ENCODE measurements at regions not wholly inside any gene's neighbourhood (a gene's known extent, or its start where the extent isn't known, plus 50 kb on each side); places are given as distances from the start of the nearest gene placed in this dataset.

- no peak for TF ChIP-seq CTCF (IDR thresholded peaks at IDR 0.05)
- Histone ChIP-seq H3K36me3 (no peaks in the 10 kb centered on the region), H3K4me1 (ENCODE audit: control insufficient read depth in 1 of 2, low read depth in 2 of 2) (peaks cover 0 to 9% of the 10 kb centered on the region in 2 donors), H3K27ac (no peak overlapping the region), H3K27me3 (replicated peaks; ENCODE audit: insufficient read depth) (no peaks in the 10 kb centered on the region), H3K4me3 (no peak overlapping the region), H3K9me3 (no peaks in the 10 kb centered on the region)
- DNase-seq (ENCODE audit: low spot score) (no peak), ATAC-seq (ENCODE audit: insufficient number of reproducible peaks, low FRiP score, low read depth) (no peak)
Measured at GRCh38 chr1:170271430-170272161, 125.8 kb downstream of the NTMT2 start.

GRCh38 chr1:170273291-170274130 is 127.8 kb downstream of the NTMT2 start:
- no peak overlapping the region for H3K4me3 ChIP-seq
- DNase-seq (ENCODE audit: low spot score) (no peak), ATAC-seq (ENCODE audit: insufficient number of reproducible peaks, low FRiP score, low read depth) (no peak)
- TF ChIP-seq CTCF (IDR thresholded peaks at IDR 0.05): no peak
- H3K27me3 ChIP-seq (replicated peaks; ENCODE audit: insufficient read depth): no peaks in the 10 kb centered on the region
- no peaks in the 10 kb centered on the region for H3K36me3 ChIP-seq
- H3K4me1 ChIP-seq (ENCODE audit: control insufficient read depth in 1 of 2, low read depth in 2 of 2): peaks cover 0 to 9% of the 10 kb centered on the region in 2 donors
- H3K27ac ChIP-seq: no peak overlapping the region
- no peaks in the 10 kb centered on the region for H3K9me3 ChIP-seq

- no peak for ATAC-seq (ENCODE audit: insufficient number of reproducible peaks, low FRiP score, low read depth)
- Histone ChIP-seq H3K4me3 (no peak overlapping the region), H3K27ac (no peak overlapping the region), H3K9me3 (no peaks in the 10 kb centered on the region), H3K4me1 (ENCODE audit: control insufficient read depth in 1 of 2, low read depth in 2 of 2) (peaks cover 0 to 9% of the 10 kb centered on the region in 2 donors), H3K27me3 (replicated peaks; ENCODE audit: insufficient read depth) (no peaks in the 10 kb centered on the region), H3K36me3 (no peaks in the 10 kb centered on the region)
- TF ChIP-seq CTCF (IDR thresholded peaks at IDR 0.05): no peak
- no peak for DNase-seq (ENCODE audit: low spot score)
Measured at GRCh38 chr1:170274131-170274501, 128.4 kb downstream of the NTMT2 start.

- Histone ChIP-seq H3K4me1 (ENCODE audit: control insufficient read depth in 1 of 2, low read depth in 2 of 2) (peaks cover 0 to 9% of the 10 kb centered on the region in 2 donors), H3K27ac (no peak overlapping the region), H3K9me3 (no peaks in the 10 kb centered on the region), H3K27me3 (replicated peaks; ENCODE audit: insufficient read depth) (no peaks in the 10 kb centered on the region), H3K4me3 (no peak overlapping the region), H3K36me3 (no peaks in the 10 kb centered on the region)
- ATAC-seq (ENCODE audit: insufficient number of reproducible peaks, low FRiP score, low read depth): no peak
- no peak for TF ChIP-seq CTCF (IDR thresholded peaks at IDR 0.05)
- DNase-seq (ENCODE audit: low spot score): no peak
Measured at GRCh38 chr1:170277985-170278384, 132.2 kb downstream of the NTMT2 start.

GRCh38 chr1:170284016-170284415 is 138.3 kb downstream of the NTMT2 start:
- ATAC-seq (ENCODE audit: insufficient number of reproducible peaks, low FRiP score, low read depth) (no peak), DNase-seq (ENCODE audit: low spot score) (no peak)
- H3K9me3 ChIP-seq: no peaks in the 10 kb centered on the region
- TF ChIP-seq CTCF (IDR thresholded peaks at IDR 0.05): no peak
- no peaks in the 10 kb centered on the region for H3K36me3 ChIP-seq
- peak overlapping the region; percentile 57 for H3K4me3 ChIP-seq
- H3K27ac ChIP-seq: no peak overlapping the region
- H3K4me1 ChIP-seq (ENCODE audit: control insufficient read depth in 1 of 2, low read depth in 2 of 2): peaks cover 7 to 19% of the 10 kb centered on the region in 2 donors
- H3K27me3 ChIP-seq (replicated peaks; ENCODE audit: insufficient read depth): no peaks in the 10 kb centered on the region
